HG03342 (cell line): ENCODE measurements at regions not wholly inside any gene's neighbourhood (a gene's known extent, or its start where the extent isn't known, plus 50 kb on each side); places are given as distances from the start of the nearest gene placed in this dataset.
"Not testable (repeated sequence)": the region's sequence is repeated elsewhere in the genome, so short reads cannot be mapped to it uniquely, and the experiment has no call there.

Source experiments
- ATAC-seq: cut with Tn5 transposase; IDR thresholded peaks from one replicate; pipeline ENCODE4 v1.9.1; 2021; ENCODE audit warnings: mild to moderate bottlenecking, moderate library complexity; ENCODE audit not compliant: unreplicated experiment

DNA sequence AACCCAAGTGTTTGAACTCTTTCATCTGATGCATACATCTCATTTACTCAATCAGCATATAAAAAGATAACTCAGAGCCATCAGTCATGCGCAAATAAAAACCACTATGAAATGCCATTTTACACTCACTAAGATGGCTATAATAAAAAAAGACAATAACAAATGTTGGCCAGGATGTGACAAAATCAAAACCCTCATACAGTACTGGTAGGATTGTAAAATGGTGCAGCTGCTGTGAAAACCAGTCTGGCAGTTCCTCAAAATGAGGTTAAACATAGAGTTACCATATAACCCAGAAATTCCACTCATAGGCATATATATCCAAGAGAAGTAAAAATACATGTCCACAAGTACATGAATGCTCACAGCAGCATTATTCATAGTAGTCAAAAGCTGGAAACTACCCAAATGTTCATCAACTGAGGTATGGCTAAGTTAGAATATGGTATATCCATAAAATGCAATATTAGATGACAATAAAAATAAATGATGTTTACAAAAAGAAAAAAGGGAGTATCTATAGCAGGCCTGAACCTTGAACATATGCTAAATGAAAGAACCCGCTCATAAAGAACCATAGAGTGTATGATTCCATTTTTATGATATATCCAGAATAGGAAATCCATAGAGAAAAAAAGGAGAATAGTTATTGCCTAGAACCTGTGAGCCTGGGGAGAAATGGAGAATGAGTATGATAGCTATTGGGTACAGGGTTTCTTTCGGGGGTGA, 265.1 kb downstream of the SIPA1L2 start:
- no peak for ATAC-seq

- no peak for ATAC-seq
These were observed 266.9 kb downstream of the SIPA1L2 start for GRCh38 chr1:232363008-232363407.

GRCh38 chr1:232357416-232357815, 272.5 kb downstream of the SIPA1L2 start:
- no peak for ATAC-seq

GRCh38 chr1:232355162-232356006, 274.5 kb downstream of the SIPA1L2 start:
- ATAC-seq = no peak

- no peak for ATAC-seq
These were observed 276.9 kb downstream of the SIPA1L2 start for GRCh38 chr1:232353001-232353400.

- no peak for ATAC-seq
These were observed 277.6 kb downstream of the SIPA1L2 start for GRCh38 chr1:232352366-232352765.

DNA sequence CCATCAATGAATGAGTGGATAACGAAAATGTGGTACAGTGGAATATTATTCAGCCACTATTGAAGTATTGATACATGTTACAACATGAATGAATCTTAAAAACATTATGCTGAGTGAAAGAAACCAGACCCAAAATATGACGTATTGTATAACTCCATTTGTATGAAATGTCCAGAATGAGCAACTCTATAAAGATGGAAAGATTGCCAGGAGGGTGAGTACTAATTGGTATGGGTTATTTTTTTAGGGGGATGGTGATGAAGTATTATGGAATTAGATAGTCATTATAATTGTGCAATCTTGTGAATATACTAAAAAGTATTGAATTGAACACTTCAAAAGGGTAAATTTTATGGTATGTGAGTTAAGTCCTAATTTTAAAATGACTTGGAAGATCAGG, 278.6 kb downstream of the SIPA1L2 start:
- ATAC-seq = no peak

- ATAC-seq = no peak
These were observed 283.1 kb downstream of the SIPA1L2 start for GRCh38 chr1:232346844-232347243.

DNA sequence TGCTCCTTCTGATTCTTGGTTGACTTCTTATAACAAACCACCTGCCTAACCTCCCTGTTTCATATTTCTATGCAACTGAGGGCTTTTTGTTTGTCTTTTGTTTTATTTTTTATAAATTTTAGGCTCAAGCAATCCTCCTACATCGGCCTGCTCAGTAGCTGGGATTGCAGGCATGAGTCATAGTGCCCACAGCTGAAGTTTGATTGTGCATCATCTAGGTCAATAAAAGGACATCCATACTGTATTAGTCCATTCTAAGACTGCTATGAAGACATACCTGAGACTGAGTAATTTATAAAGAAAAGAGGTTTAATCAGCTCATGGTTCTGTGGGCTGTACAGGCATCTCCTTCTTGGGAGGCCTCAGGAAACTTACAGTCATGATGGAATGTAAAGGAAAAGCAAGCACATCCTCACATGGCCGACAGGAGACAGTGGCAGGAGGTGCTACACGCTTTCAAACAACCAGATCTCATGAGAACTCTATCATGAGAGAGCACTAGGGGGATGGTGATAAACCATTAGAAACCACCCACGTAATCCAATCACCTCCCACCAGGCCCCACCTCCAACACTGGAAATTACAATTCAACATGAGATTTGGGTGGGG, 285.0 kb downstream of the SIPA1L2 start:
- ATAC-seq = no peak

- ATAC-seq = not testable (repeated sequence)
These were observed 285.7 kb downstream of the SIPA1L2 start for GRCh38 chr1:232344186-232344585.

- no peak for ATAC-seq
These were observed 289.5 kb downstream of the SIPA1L2 start for GRCh38 chr1:232340446-232340845.

DNA sequence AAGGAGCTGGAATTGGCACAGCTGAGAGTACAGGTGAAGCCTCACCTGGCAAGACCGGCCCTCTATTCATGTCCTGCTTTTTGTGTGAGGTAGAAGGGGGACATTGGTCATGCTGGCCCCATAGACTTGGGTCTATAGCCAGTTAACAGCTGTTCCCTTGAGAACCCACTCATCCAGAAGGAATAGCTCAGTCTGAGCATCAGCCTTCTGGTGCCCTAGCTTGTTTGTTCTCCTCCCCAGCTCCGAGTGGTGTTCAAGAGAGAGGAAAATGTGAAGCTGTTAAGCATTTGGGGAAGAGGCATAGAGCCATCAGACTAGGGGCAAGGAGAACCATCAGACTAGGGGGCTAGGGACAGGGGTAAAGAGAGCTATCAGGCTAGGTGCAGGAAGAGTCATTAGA, 290.9 kb downstream of the SIPA1L2 start:
- no peak for ATAC-seq

GRCh38 chr1:232335741-232336293, 294.1 kb downstream of the SIPA1L2 start:
- ATAC-seq = no peak

DNA sequence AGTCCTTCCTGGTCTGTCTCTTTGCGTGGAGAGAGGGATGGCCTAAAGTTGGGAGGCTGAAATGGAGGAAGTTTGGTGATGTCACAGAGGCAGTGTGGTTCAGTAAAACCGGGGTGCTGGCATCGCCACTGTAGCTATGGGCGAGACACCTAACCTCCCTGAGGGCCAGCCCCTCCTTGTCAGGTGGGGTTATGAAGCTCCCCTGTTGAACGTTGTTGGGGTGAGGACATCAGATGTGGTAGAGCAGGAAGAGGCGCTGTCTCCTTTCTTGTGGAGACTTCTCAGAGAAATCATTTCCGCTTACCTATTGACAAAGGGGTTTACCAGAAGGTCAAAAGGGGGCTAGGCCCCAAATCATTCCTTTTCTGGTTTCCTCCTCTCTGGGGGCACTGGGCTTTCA, 294.7 kb downstream of the SIPA1L2 start:
- ATAC-seq = no peak

DNA sequence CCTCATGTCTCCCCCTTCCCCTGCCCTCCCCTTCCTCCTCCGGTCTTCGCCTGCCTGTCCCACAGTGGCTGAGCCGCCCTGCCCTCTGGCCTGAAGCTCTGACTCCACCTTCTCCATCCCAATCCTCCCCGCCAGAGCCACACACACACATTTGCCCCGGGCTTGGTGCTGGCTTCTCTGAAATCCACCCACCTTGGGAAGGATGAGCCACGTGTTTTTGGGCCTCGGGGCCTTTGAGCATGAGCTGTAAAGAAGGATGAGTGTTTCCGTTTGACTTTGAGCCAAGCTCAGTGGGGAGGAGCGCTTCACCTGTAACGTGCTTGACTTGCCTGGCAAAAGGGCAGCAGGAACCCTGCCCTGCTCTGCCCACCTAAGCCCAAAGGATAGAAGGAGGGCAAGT, 295.1 kb downstream of the SIPA1L2 start:
- no peak for ATAC-seq

DNA sequence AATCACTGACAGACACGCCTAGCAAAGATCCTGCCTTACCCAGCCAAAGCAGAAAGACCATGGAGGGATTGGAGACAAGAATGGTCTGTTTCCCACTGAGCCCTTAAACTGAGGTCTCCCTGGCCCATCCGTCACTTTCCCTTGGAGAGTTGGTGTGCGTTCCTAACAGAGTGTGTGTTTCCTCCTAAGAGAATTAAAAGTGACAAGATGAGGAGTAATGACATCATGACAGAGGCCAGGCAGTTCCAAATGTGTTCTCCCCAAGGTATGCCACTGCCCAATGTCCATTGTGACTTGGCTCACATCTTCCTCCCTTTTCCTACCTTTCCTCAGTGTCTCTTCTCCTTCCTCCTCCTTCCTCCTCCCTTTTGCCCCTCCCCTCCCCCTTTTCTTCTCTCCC, 295.7 kb downstream of the SIPA1L2 start:
- ATAC-seq = no peak

DNA sequence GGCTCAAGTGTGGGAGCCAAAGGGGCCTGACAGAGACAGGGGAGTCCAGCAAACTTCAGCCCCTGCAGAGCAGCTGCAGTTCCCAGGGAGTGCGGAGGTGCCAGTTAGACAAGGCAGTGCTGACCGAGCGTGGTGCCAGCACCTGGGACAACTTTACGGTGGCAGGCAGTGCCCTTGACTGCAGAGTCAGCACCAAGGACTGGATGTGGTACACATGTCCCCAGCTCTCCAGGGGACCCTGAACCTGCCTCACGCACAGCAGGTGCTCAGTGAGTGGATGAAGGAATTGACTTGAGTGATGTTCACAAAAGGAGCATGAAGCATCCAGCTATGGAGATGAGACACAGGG, 296.5 kb downstream of the SIPA1L2 start:
- no peak for ATAC-seq

- ATAC-seq = not testable (repeated sequence)
These were observed 297.1 kb downstream of the SIPA1L2 start for GRCh38 chr1:232332710-232333418.

DNA sequence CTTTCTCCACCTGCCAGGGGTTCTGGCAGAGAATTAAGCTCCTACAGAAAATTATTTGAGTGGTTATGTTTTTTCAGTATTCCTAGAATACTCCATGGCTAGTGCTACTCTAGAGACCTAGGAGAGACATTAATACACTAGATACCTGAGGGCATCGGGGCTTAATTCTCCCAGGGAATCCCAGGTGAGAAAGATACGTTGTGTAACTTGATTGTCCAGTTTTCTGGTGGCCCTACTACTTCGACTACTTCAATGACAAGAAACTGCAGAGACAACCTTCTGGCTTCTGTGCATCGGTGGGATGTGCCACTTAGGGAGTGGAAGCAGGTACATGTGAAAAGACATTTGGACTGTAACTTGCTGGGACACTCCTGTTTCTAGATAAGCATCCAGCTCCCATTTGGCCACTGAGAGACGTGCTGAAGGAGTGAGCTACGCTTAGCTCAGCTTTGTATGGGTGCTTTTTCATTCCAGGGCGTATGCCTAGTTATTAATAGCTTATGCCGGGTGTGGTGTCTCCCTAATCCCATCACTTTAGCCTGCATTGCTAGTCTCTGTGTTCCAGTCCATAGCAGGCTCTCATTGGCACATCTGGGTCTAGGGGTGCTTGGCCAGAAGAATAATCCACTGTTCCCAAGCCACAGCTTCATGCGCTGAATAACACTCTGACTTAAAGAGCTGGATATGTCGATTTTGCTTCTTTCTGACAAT, 300.7 kb downstream of the SIPA1L2 start:
- no peak for ATAC-seq

- ATAC-seq = no peak
These were observed 301.3 kb downstream of the SIPA1L2 start for GRCh38 chr1:232328486-232329102.
